ENCODE measurements at regions not wholly inside any gene's neighbourhood (a gene's known extent, or its start where the extent isn't known, plus 50 kb on each side); places are given as distances from the start of the nearest gene placed in this dataset.
A peak's percentile ranks its signal among the peaks of the same experiment; 100 is the strongest.

- DNase-seq (ENCODE audit: low spot score), result no peak
Observed at GRCh38 chr11:26186389-26186788, 145.5 kb upstream of the ANO3 start.

- DNase-seq (ENCODE audit: low spot score), result no peak
Observed at GRCh38 chr11:26187639-26188038, 144.3 kb upstream of the ANO3 start.

- DNase-seq (ENCODE audit: low spot score), result no peak
Observed at GRCh38 chr11:26188554-26188953, 143.4 kb upstream of the ANO3 start.

DNA sequence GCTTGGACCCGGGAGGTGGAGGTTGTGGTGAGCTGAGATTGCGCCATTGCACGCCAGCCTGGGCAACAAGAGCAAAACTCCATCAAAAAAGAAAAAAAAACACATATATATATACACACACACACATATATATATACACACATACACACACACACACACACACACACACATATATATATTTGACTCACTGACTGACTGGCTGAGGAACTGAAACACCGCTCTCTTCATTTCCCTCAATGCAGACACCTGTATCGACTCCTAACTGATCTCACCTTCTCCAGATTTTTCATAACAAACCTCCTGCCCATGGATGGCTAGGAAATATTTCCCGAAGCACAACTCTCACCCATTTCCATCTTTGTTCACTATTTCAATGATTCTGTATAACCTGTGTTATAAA is 140.7 kb upstream of the ANO3 start:
- DNase-seq (ENCODE audit: low spot score), result no peak

DNA sequence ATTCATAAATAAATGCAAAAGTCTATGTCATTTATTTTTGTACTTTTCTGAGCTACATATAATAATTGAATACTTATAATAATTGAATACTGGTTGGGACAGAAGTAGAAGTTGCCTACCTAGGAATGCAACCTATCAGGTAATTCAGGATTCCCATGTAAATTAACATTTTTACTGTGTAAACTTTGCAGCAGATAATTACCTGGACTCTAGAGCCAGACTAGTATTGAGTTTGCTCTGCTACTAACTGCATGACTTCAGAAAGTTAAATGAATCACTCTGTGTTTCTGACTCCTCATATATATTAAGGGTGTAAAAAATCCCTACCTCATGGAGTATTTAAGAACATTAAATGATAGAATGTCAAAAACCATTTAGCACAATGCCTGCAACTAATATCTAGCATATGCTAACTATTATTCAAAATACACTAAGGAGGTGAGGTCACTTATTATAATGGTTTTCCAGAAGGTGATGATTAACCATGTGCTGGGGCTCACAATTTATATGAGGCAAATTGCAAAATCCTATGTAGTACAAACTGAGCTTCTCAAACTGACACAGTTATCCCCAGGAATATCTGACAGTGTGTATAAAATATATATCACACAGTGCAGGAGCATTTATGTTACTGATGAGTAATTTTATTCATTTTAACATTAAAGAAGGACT is 138.1 kb upstream of the ANO3 start:
- no peak for DNase-seq (ENCODE audit: low spot score)

- DNase-seq (ENCODE audit: low spot score), result no peak
Observed at GRCh38 chr11:26194881-26195280, 137.0 kb upstream of the ANO3 start.

GRCh38 chr11:26198532-26199096 is 133.3 kb upstream of the ANO3 start:
- no peak for DNase-seq (ENCODE audit: low spot score)

DNA sequence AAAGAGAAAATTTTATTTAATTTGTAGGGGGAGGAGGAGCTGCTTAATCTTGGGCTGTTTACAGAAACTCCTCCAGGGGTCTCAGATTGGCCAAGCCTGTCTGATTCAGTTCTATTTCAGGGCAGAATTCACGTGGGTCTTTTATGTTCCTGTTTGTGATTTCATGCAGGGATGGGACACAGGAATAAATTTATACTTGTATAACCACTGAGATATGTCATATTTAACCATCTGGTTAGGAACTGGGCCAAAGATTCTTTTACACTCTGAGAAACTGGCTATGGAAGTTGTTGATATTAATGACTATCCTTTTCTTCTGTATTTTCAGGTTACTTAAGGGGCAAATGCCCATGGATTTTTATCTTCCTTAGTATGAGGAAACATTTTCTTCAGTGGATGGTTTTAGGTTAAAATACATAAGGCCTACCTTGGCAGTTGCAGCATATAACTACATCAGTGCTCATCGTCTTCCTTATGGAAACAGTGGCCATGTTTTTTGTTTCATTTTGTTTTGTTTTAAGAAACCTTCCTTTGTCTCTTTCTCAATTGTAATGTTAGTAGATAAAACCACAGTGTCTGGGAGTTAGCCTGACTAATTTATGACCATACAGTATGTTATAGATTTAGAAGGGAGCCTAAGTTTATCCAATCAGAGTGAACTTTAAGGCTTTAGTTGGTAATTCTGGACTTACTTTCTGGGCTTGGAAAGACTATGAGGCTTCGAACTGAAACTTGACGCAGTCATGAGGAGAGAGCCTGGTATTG is 132.4 kb upstream of the ANO3 start:
- DNase-seq (ENCODE audit: low spot score), result no peak

DNA sequence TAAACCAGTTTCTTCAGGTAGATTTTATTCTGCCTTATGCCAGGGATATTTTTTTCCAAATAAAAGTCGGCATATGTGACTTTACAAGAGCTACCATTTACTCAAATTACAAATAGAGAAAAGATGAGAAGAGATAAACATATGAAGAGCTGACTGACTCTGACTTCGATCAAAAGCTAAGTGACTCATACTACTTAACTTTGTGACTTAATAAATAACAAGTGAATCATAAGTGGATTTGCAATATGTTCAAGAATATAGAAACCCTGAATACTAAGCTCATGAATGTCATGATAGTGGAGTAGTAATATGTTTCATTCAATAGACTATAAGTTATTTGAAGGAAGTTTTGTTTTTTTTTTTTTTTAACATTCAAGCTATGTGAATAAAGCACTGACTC is 130.5 kb upstream of the ANO3 start:
- DNase-seq (ENCODE audit: low spot score), result no peak

DNA sequence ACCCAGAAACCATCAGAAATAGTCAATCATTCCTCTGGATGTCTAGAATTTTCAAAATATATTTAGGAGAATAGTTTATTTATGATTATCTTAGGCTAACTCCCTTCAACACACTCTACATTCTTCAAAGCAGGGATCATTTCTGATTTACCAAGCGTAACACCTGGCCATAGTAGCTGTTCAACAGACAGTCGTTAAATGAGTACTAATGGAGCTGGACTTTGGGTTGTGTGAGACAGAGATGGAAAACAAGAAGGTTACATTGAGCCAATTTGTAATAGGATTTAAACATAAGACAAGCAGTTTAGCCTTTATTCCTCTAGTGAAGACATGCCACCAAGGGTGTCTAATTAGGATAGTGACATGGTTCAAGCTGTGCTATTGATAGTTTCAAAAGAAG is 129.2 kb upstream of the ANO3 start:
- DNase-seq (ENCODE audit: low spot score), result no peak

- DNase-seq (ENCODE audit: low spot score), result no peak
Observed at GRCh38 chr11:26204101-26204500, 127.8 kb upstream of the ANO3 start.

- DNase-seq (ENCODE audit: low spot score), result no peak
Observed at GRCh38 chr11:26204839-26205238, 127.1 kb upstream of the ANO3 start.

GRCh38 chr11:26219183-26220117 is 112.5 kb upstream of the ANO3 start:
- DNase-seq (ENCODE audit: low spot score), result no peak

DNA sequence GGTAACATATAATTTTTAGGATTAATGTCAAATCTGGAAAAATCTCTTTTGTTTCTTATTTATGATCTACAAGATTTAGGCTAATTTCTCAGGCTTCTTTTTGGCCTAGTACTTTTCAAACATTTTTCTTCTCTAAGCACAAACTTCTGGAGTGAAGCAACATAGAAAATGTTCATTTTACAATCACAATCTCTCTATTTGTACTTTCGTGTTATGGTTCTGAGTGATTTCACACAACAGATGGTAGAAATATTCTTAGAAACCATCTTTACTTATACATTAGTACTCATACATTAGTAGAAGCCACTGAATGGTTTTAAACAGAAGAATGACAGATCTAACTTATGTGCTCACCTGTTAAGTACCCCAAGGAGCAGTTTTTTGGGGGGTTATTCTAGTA is 106.3 kb upstream of the ANO3 start:
- DNase-seq (ENCODE audit: low spot score), result no peak

DNA sequence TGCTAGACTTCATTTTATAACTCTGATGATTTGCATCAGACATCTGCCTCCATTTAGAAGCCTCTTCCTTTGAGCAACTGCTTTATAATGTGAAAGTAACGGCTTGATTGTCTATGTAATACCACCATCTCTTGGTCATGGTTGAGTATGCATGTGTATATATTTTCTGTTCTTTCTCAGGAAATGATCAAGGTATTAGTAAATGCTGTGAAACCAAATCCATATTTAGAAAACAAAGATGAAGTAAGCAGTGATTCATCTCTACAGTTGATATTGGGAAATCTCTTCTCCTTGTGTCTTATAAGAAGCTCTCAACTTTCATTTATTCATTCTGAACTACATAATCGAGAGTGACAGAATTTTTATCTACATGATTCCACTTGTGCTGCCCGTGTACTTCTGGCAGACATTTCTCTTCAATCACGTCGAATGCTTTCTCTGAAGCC is 104.6 kb upstream of the ANO3 start:
- DNase-seq (ENCODE audit: low spot score), result peak; percentile 26

DNA sequence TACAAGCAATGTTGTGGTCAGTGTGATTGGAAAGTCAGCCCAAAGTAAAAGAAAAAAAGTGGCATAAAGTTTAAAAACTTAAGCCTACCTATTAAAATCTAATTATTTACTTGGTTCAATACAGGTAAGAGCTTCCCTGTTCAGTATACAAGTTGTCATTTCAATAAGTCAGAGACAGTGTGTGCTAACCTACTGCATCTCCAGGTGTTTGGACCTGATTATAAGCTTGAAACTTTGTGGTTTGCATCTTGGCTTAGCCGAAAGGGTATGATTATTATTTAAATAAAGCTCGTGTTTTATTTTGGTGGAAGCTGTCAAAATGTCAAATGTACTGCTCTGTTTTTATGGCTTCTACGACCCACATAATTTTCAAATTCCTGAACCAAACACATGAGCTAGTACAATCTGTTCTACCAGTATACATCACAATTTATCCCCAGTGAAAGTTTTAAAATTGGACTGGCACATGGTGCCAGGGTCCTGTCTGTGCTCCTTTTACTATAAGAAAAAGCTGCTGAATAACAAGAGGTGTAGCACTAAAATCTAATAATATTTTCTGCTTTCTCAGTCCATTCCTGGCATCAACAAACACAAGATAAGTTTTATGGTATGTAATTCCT is 103.9 kb upstream of the ANO3 start:
- no peak for DNase-seq (ENCODE audit: low spot score)

DNA sequence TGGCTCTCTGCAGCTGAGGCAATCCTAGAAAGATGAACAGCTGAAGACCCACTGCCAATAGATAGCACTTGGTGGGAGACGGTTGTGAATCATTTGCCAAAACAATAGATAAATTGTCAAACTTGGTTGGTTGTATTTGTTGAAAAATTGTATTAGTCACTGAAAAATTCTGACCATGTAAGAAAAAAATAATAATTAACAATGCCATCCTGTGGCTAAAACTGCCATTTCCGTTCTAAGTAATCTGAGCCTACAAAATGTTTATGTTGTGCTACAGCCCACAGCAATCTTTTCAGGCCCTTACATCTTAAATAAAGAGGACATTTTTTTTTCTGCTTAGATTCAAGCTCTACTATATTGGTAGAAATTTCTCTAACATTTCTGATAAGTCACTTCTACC is 103.2 kb upstream of the ANO3 start:
- no peak for DNase-seq (ENCODE audit: low spot score)

DNA sequence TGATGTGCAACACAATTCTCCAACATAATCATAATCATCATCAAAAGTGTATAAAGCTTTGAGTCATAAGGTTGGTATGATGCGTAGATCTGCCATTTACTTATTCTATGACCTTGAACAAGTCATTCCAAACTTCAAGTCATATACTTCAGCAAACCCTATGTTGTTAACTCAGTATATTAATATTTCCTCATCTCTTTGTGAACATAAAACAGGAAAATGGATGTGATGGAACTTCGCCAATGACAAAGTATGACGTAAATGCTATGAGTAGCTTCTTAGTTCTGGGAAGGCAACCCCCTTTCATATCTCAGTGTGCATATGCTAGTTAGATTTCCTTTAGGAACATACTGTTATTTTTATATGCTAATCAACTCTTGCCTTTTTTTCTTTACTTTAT is 102.7 kb upstream of the ANO3 start:
- DNase-seq (ENCODE audit: low spot score), result no peak

DNA sequence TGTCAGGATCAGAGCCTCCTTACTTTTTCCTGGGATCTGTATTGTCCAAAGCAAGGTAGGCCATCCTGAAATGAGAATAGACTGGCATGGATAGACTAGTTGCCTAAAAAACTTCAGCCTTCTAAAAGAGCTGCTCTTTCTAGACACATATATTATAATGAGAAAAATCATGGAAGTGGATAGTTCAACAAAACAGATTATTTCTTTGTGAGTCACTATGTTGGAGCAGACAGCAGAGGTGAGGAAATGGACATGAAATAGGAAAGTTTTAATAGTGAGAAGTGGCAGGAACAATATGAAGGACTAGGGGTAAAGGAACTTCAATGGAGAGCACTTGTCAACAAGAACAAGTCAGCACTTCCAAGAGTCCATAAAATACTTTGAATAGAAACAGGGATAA is 101.9 kb upstream of the ANO3 start:
- no peak for DNase-seq (ENCODE audit: low spot score)

DNA sequence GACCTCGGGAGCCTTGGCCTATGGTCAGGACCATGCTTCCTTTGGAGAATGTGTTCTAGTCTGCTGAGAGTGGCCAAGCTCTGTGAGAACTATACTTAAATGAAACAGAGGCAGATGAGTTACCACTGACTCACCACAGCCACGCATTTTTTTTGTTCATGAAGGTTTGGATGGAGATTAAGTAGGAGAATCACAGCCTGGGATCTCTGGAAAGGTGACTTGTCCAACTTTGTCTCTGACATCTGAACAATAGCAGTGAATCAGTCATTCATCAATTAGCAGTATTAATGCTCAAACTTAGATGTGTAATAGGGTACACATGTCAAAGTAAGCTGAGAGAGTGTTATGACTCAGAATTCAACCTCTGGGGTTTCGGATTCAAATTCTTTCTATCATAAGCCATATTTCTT is 100.7 kb upstream of the ANO3 start:
- DNase-seq (ENCODE audit: low spot score), result no peak

DNA sequence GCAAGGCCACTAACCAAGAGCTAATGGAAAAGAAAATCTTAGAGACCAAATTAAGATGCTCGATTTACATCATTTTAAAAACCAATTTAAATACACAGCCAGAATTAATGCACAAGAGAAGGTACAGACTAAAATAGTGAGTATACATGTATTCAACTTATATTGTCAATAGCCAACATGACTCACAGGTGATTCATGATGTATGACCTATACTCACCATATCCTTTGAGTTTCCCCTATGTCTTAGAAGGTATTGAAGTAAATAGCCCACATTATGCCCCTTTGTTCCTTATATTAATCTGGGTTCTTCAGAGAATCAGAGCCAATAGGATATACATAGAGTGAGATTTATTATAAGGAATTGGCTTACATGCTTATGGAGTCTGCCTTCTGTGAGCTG is 97.5 kb upstream of the ANO3 start:
- no peak for DNase-seq (ENCODE audit: low spot score)

DNA sequence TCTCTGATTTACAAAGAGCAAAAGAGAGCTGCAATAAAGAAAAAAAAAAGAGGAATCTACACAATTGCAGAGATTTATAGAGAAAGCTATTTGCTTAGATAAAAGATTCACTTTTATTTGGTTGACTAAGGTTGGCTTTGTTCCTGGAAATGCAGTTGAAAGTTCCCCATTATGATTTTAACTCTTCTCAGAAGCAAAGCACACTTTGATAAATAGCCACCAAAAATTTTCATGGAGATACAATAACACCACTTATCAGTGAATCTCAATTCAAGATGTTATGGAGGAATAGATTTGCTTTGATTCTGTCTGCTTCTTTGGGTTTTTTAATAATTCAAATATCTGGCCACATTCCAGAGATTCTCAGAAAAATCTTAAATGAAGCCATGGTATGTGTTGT is 88.5 kb upstream of the ANO3 start:
- no peak for DNase-seq (ENCODE audit: low spot score)
